ENCODE measurements at regions not wholly inside any gene's neighbourhood (a gene's known extent, or its start where the extent isn't known, plus 50 kb on each side); places are given as distances from the start of the nearest gene placed in this dataset.

DNA sequence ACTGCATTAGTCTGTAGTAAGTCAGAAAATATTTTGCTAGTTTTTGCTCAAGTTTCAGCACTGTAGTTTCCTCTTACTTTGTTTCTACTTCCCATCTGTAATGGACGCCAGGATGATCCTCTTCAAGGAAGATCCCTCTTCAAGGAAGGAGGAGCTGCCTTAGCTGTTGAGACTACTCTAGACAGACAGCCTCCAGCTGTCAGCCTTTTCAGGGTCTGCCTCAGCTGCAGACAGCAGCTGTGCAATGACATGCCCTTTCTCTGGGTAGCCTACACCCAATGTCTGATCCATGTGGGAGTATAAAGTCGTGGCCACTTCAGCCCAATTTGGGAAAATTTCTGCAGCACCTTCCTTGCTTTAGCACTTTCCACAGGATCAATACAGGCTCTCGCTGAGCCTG, 281.0 kb upstream of the MAOA start:
- TF ChIP-seq POLR2A (IDR thresholded peaks at IDR 0.05; ENCODE audit: low read length) = no peak
- no peak for TF ChIP-seq GATA1 (IDR thresholded peaks at IDR 0.05; ENCODE audit: low read depth, low read length)

Data from erythroblast (primary cell).